OCI-LY3 (cell line): ENCODE measurements at regions not wholly inside any gene's neighbourhood (a gene's known extent, or its start where the extent isn't known, plus 50 kb on each side); places are given as distances from the start of the nearest gene placed in this dataset.
"Not testable (repeated sequence)": the region's sequence is repeated elsewhere in the genome, so short reads cannot be mapped to it uniquely, and the experiment has no call there.

Experiments used
- H2AFZ ChIP-seq: fragments of 200-600, 300-600 bp; shearing (Covaris generic); 2 replicates; pipeline ENCODE4 v1.6.0; 2014; ENCODE audit warnings: antibody characterized with exemption, low read depth, low read length
- H3K27ac ChIP-seq: fragments of 200-600, 300-600 bp; sonication (generic); 2 replicates; pipeline ENCODE4 v1.5.1; 2014; ENCODE audit warnings: mild to moderate bottlenecking, low read length, moderate library complexity, mixed read lengths
- H3K27me3 ChIP-seq: fragments of 200-600, 300-600 bp; sonication (generic); 2 replicates; pipeline ENCODE4 v1.6.1; 2014; ENCODE audit warnings: low read depth, low read length, mixed read lengths
- H3K36me3 ChIP-seq: fragments of 200-600, 300-600 bp; sonication (generic); replicated peaks from 2 replicates; pipeline ENCODE3; 2014; ENCODE audit warnings: low read depth, low read length, mixed read lengths
- H3K4me1 ChIP-seq: fragments of 300-600, 200-600 bp; sonication (generic); 2 replicates; pipeline ENCODE4 v1.6.1; 2014; ENCODE audit warnings: low read length, mixed read lengths
- H3K4me2 ChIP-seq: fragments of 200-600, 300-600 bp; sonication (generic); 2 replicates; pipeline ENCODE4 v1.6.1; 2014; ENCODE audit warnings: low read length, mixed read lengths
- H3K4me3 ChIP-seq: fragments of 300-600, 200-600 bp; sonication (generic); 2 replicates; pipeline ENCODE4 v1.5.1; 2014; ENCODE audit warnings: antibody characterized with exemption, mild to moderate bottlenecking, low read length, moderate library complexity
- H3K79me2 ChIP-seq: fragments of 300-600, 200-600 bp; shearing (Covaris generic); 2 replicates; pipeline ENCODE4 v1.6.1; 2014; ENCODE audit warnings: mild to moderate bottlenecking, low read length, mixed read lengths
- H3K9ac ChIP-seq: fragments of 300-600, 200-600 bp; shearing (Covaris generic); 2 replicates; pipeline ENCODE4 v1.6.0; 2014; ENCODE audit warnings: mild to moderate bottlenecking, low read length, moderate library complexity
- H3K9me3 ChIP-seq: fragments of 200-600, 300-600 bp; shearing (Covaris generic); 2 replicates; pipeline ENCODE4 v1.6.1; 2014; ENCODE audit warnings: low read length, mixed read lengths; ENCODE audit not compliant: insufficient read depth
- H4K20me1 ChIP-seq: fragments of 200-600, 300-600 bp; sonication (generic); 2 replicates; pipeline ENCODE4 v1.6.1; 2016; ENCODE audit warnings: low read length, mixed read lengths; ENCODE audit not compliant: insufficient read depth
- CTCF ChIP-seq: fragments of 200-600, 300-600 bp; sonication (generic); IDR thresholded peaks from 2 replicates; pipeline ENCODE4 v1.5.1; 2014; ENCODE audit warnings: antibody characterized with exemption, low read length, low read depth
- EZH2phosphoT487 ChIP-seq: fragments of 200-600 bp; shearing (Covaris generic); IDR thresholded peaks from 2 replicates; pipeline ENCODE4 v1.6.1; 2018; ENCODE audit warnings: antibody characterized with exemption, mixed run types, low read depth

DNA sequence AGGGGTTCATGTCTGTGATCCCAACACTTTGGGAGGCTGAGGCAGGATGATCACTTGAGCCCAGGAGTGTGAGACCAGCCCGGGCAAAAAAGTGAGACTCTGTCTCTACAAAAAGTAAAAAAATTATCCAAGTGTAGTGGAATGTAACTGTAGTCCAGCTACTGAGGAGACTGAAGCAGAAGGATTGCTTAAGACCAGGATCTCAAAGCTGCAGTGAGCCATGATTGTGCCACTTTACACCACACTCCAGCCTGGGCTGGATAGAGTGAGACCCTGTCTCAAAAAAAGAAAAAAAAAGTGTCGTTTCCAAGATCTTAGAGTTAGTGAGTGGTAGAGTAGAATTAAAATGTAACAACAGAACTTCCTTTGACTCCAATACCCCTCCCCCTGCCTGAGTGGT lies 589.4 kb upstream of the MBL2 start:
- H3K79me2 ChIP-seq: no peaks in the 10 kb centered on the region
- H2AFZ ChIP-seq: no peak overlapping the region

GRCh38 chr10:53361281-53361680 lies 588.7 kb upstream of the MBL2 start:
- no peaks in the 10 kb centered on the region for H3K9me3 ChIP-seq
- no peak overlapping the region for H2AFZ ChIP-seq
- no peaks in the 10 kb centered on the region for H3K79me2 ChIP-seq
- H3K9ac ChIP-seq: no peak overlapping the region
- H4K20me1 ChIP-seq: no peaks in the 10 kb centered on the region
- no peak for TF ChIP-seq EZH2phosphoT487
- TF ChIP-seq CTCF: no peak
- no peaks in the 10 kb centered on the region for H3K27me3 ChIP-seq
- H3K36me3 ChIP-seq: no peaks in the 10 kb centered on the region
- no peaks in the 10 kb centered on the region for H3K4me1 ChIP-seq
- H3K4me2 ChIP-seq: no peak overlapping the region
- no peak overlapping the region for H3K4me3 ChIP-seq
- no peak overlapping the region for H3K27ac ChIP-seq

More for the DNA sequence above, 589.4 kb upstream of the MBL2 start:
- Histone ChIP-seq H3K4me1 (no peaks in the 10 kb centered on the region), H3K36me3 (no peaks in the 10 kb centered on the region), H3K9me3 (no peaks in the 10 kb centered on the region), H3K4me2 (no peak overlapping the region), H3K27me3 (no peaks in the 10 kb centered on the region), H4K20me1 (no peaks in the 10 kb centered on the region), H3K4me3 (no peak overlapping the region), H3K9ac (no peak overlapping the region), H3K27ac (no peak overlapping the region)
- TF ChIP-seq CTCF (no peak), EZH2phosphoT487 (no peak)

- H3K27ac ChIP-seq, H3K9ac ChIP-seq, H3K4me1 ChIP-seq, H3K79me2 ChIP-seq, H3K36me3 ChIP-seq, H4K20me1 ChIP-seq, H3K4me2 ChIP-seq, H2AFZ ChIP-seq, H3K27me3 ChIP-seq, H3K4me3 ChIP-seq, H3K9me3 ChIP-seq: not testable (repeated sequence)
Measured at GRCh38 chr10:53358978-53359377, 586.4 kb upstream of the MBL2 start.

- H3K79me2 ChIP-seq: no peaks in the 10 kb centered on the region
- no peaks in the 10 kb centered on the region for H3K27me3 ChIP-seq
- no peaks in the 10 kb centered on the region for H3K9me3 ChIP-seq
- no peak overlapping the region for H3K27ac ChIP-seq
- no peak overlapping the region for H3K4me3 ChIP-seq
- H4K20me1 ChIP-seq: no peaks in the 10 kb centered on the region
- no peaks in the 10 kb centered on the region for H3K36me3 ChIP-seq
- no peak overlapping the region for H3K4me2 ChIP-seq
- TF ChIP-seq EZH2phosphoT487 (no peak), CTCF (no peak)
- H2AFZ ChIP-seq: no peak overlapping the region
- H3K9ac ChIP-seq: no peak overlapping the region
- no peaks in the 10 kb centered on the region for H3K4me1 ChIP-seq
Measured at GRCh38 chr10:53358536-53358935, 586.0 kb upstream of the MBL2 start.

DNA sequence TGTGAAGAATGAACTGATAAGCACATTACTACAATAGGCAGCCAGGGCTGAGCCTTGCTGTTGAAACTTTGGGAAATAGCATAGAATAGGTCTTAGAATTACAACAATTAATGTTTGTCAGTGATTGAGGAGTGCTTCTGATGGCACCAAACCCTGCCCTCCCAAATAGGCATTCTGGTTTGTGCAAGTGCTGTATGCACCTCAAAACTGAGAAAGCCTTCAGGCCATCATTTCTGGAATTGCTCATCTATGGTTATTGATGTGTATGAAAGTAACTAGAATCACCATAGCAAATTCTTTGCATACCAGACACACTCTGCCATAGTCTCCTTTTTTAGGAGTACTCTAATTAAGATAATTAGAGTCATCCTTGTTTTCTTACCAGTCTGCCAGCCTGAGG lies 585.0 kb upstream of the MBL2 start:
- Histone ChIP-seq H3K27me3 (no peaks in the 10 kb centered on the region), H4K20me1 (no peaks in the 10 kb centered on the region), H3K4me2 (no peak overlapping the region), H3K27ac (no peak overlapping the region), H3K4me3 (no peak overlapping the region), H2AFZ (no peak overlapping the region), H3K9me3 (no peaks in the 10 kb centered on the region), H3K79me2 (no peaks in the 10 kb centered on the region), H3K9ac (no peak overlapping the region), H3K36me3 (no peaks in the 10 kb centered on the region), H3K4me1 (no peaks in the 10 kb centered on the region)
- TF ChIP-seq CTCF (no peak), EZH2phosphoT487 (no peak)
